Adrenal gland (tissue), 5 donors: ENCODE measurements at regions not wholly inside any gene's neighbourhood (a gene's known extent, or its start where the extent isn't known, plus 50 kb on each side); places are given as distances from the start of the nearest gene placed in this dataset.

ENCODE experiments used
- POLR2A ChIP-seq, 2 donors: fragments of 450-650 bp; IDR thresholded peaks; one replicate each; pipeline ENCODE4 v1.6.1; 2017; ENCODE audit warnings: antibody characterized with exemption in 2 of 2, mild to moderate bottlenecking in 2 of 2, moderate library complexity in 1 of 2
- TF ChIP-seq, protein P1 (sequence below), 6 experiments: fragments of 450-650 bp in 4 of 6; fragments of 200-600 bp in 2 of 6; sonication (generic) in 1 of 6; IDR thresholded peaks; 1 replicate in 5 of 6; 2 replicates in 1 of 6; pipeline versions ENCODE4 v1.5.1 to v1.8.0; 2016 to 2021; ENCODE audit warnings: antibody characterized with exemption in 6 of 6, mild to moderate bottlenecking in 2 of 6, moderate library complexity in 1 of 6
- donor health status: DM: no; HTN: no; CAD: no.

DNA sequence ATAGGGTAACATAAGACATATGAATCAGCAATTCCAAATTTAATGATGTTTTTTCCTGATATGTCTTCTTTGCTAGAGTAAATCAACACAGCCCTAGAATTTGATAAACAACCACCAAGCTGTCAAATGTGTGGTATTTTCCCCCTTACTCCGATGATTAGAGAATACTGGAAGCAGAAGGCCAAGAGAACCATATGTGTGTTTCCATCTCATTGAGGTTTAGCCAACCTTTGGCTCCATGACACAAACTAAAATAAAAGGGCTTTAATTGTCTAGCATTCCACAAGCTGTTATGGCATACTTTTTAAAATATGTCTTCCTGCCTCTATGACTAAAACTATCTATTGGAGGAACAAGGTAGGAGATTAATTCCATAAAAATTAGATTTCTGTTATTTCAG is 1222.4 kb upstream of the AGA start:
- TF ChIP-seq, protein P1, sequence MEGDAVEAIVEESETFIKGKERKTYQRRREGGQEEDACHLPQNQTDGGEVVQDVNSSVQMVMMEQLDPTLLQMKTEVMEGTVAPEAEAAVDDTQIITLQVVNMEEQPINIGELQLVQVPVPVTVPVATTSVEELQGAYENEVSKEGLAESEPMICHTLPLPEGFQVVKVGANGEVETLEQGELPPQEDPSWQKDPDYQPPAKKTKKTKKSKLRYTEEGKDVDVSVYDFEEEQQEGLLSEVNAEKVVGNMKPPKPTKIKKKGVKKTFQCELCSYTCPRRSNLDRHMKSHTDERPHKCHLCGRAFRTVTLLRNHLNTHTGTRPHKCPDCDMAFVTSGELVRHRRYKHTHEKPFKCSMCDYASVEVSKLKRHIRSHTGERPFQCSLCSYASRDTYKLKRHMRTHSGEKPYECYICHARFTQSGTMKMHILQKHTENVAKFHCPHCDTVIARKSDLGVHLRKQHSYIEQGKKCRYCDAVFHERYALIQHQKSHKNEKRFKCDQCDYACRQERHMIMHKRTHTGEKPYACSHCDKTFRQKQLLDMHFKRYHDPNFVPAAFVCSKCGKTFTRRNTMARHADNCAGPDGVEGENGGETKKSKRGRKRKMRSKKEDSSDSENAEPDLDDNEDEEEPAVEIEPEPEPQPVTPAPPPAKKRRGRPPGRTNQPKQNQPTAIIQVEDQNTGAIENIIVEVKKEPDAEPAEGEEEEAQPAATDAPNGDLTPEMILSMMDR (IDR thresholded peaks at IDR 0.05), result no peak
- no peak for TF ChIP-seq POLR2A (IDR thresholded peaks at IDR 0.05)
